ENCODE measurements at regions not wholly inside any gene's neighbourhood (a gene's known extent, or its start where the extent isn't known, plus 50 kb on each side); places are given as distances from the start of the nearest gene placed in this dataset.

- peaks cover 20% of the 10 kb centered on the region for H3K27me3 Mint-ChIP-seq (ENCODE audit: low read depth, poor library complexity)
- no peak overlapping the region for H3K27ac Mint-ChIP-seq
- peaks cover 5% of the 10 kb centered on the region for H3K9me3 Mint-ChIP-seq
- DNase-seq: no peak
- no peaks in the 10 kb centered on the region for H3K4me1 Mint-ChIP-seq
- no peak overlapping the region for H3K4me3 Mint-ChIP-seq
- TF ChIP-seq, protein P1, sequence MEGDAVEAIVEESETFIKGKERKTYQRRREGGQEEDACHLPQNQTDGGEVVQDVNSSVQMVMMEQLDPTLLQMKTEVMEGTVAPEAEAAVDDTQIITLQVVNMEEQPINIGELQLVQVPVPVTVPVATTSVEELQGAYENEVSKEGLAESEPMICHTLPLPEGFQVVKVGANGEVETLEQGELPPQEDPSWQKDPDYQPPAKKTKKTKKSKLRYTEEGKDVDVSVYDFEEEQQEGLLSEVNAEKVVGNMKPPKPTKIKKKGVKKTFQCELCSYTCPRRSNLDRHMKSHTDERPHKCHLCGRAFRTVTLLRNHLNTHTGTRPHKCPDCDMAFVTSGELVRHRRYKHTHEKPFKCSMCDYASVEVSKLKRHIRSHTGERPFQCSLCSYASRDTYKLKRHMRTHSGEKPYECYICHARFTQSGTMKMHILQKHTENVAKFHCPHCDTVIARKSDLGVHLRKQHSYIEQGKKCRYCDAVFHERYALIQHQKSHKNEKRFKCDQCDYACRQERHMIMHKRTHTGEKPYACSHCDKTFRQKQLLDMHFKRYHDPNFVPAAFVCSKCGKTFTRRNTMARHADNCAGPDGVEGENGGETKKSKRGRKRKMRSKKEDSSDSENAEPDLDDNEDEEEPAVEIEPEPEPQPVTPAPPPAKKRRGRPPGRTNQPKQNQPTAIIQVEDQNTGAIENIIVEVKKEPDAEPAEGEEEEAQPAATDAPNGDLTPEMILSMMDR (IDR thresholded peaks at IDR 0.05): no peak
- H3K36me3 Mint-ChIP-seq (ENCODE audit: low read depth): no peaks in the 10 kb centered on the region
Observed at GRCh38 chr6:108768166-108768555, 80.1 kb upstream of the ARMC2 start.

GRCh38 chr6:108768792-108769524, 79.3 kb upstream of the ARMC2 start:
- no peaks in the 10 kb centered on the region for H3K4me1 Mint-ChIP-seq
- TF ChIP-seq, protein P1 (IDR thresholded peaks at IDR 0.05): no peak
- H3K4me3 Mint-ChIP-seq: no peak overlapping the region
- H3K36me3 Mint-ChIP-seq (ENCODE audit: low read depth): no peaks in the 10 kb centered on the region
- H3K27ac Mint-ChIP-seq: no peak overlapping the region
- no peak for DNase-seq
- H3K9me3 Mint-ChIP-seq: peaks cover 5% of the 10 kb centered on the region
- peaks cover 16% of the 10 kb centered on the region for H3K27me3 Mint-ChIP-seq (ENCODE audit: low read depth, poor library complexity)

GRCh38 chr6:108771421-108771820, 76.8 kb upstream of the ARMC2 start:
- no peak overlapping the region for H3K27ac Mint-ChIP-seq
- H3K4me1 Mint-ChIP-seq: no peaks in the 10 kb centered on the region
- TF ChIP-seq, protein P1 (IDR thresholded peaks at IDR 0.05): no peak
- H3K4me3 Mint-ChIP-seq: no peak overlapping the region
- peaks cover 12% of the 10 kb centered on the region for H3K27me3 Mint-ChIP-seq (ENCODE audit: low read depth, poor library complexity)
- H3K36me3 Mint-ChIP-seq (ENCODE audit: low read depth): no peaks in the 10 kb centered on the region
- DNase-seq: no peak
- peaks cover 9% of the 10 kb centered on the region for H3K9me3 Mint-ChIP-seq

DNA sequence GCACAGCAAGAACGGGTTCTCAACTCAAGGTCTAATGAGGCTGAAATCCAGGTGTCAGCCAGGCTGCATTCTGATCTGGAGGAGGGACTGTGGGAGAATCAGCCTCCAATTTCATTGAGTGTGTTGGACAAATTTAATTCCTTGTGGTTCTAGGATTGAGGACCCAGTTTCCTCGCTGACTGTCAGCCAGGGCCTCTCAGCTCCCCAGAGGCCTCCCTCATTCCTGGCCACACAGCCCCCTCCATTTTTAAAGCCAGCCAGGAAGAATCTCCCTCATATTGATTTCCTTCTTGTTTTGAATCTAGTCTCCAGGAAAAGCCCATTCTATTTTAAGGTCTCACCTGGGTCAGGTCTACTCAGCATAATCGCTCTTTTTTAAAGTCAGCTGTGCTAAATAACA, 73.7 kb upstream of the ARMC2 start:
- Mint-ChIP-seq H3K27me3 (ENCODE audit: low read depth, poor library complexity) (peaks cover 23% of the 10 kb centered on the region), H3K4me1 (no peaks in the 10 kb centered on the region), H3K9me3 (peaks cover 9% of the 10 kb centered on the region), H3K27ac (no peak overlapping the region), H3K36me3 (ENCODE audit: low read depth) (no peaks in the 10 kb centered on the region), H3K4me3 (no peak overlapping the region)
- TF ChIP-seq, protein P1 (IDR thresholded peaks at IDR 0.05): no peak
- no peak for DNase-seq

GRCh38 chr6:108777536-108777935, 70.7 kb upstream of the ARMC2 start:
- Mint-ChIP-seq H3K27me3 (ENCODE audit: low read depth, poor library complexity) (peaks cover 40% of the 10 kb centered on the region), H3K27ac (no peak overlapping the region), H3K36me3 (ENCODE audit: low read depth) (no peaks in the 10 kb centered on the region), H3K4me1 (peaks cover 20% of the 10 kb centered on the region), H3K4me3 (no peak overlapping the region), H3K9me3 (peaks cover 5% of the 10 kb centered on the region)
- DNase-seq: no peak
- TF ChIP-seq, protein P1 (IDR thresholded peaks at IDR 0.05): no peak
